ENCODE measurements at regions not wholly inside any gene's neighbourhood (a gene's known extent, or its start where the extent isn't known, plus 50 kb on each side); places are given as distances from the start of the nearest gene placed in this dataset.

GRCh38 chr1:157272264-157272663, 134.1 kb upstream of the ETV3 start:
- in situ Hi-C loops (cut with HindIII; ENCODE audit: low pct_unique_long_range_greater_than_20kb, low sequenced_read_pairs), result no loop called here
- peaks cover 10% of the 10 kb centered on the region for H3K27me3 ChIP-seq (ENCODE audit: control insufficient read depth, insufficient read depth, low read length)
- TF ChIP-seq, protein P1, sequence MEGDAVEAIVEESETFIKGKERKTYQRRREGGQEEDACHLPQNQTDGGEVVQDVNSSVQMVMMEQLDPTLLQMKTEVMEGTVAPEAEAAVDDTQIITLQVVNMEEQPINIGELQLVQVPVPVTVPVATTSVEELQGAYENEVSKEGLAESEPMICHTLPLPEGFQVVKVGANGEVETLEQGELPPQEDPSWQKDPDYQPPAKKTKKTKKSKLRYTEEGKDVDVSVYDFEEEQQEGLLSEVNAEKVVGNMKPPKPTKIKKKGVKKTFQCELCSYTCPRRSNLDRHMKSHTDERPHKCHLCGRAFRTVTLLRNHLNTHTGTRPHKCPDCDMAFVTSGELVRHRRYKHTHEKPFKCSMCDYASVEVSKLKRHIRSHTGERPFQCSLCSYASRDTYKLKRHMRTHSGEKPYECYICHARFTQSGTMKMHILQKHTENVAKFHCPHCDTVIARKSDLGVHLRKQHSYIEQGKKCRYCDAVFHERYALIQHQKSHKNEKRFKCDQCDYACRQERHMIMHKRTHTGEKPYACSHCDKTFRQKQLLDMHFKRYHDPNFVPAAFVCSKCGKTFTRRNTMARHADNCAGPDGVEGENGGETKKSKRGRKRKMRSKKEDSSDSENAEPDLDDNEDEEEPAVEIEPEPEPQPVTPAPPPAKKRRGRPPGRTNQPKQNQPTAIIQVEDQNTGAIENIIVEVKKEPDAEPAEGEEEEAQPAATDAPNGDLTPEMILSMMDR (IDR thresholded peaks at IDR 0.05), result no peak
- TF ChIP-seq POLR2AphosphoS5 (IDR thresholded peaks at IDR 0.05; ENCODE audit: low read depth, low read length) (no peak), REST (IDR thresholded peaks at IDR 0.05; ENCODE audit: insufficient read depth in 1 of 2, low read depth in 2 of 2, low read length in 1 of 2) (no peak), TCF7L2 (IDR thresholded peaks at IDR 0.05; ENCODE audit: low read depth, low read length) (no peak), SIN3A (IDR thresholded peaks at IDR 0.05; ENCODE audit: borderline replicate concordance, insufficient read depth, low read depth, low read length) (no peak)

GRCh38 chr1:157270705-157271274, 132.6 kb upstream of the ETV3 start:
- TF ChIP-seq REST (IDR thresholded peaks at IDR 0.05; ENCODE audit: insufficient read depth in 1 of 2, low read depth in 2 of 2, low read length in 1 of 2), result no peak
- TF ChIP-seq, protein P1 (IDR thresholded peaks at IDR 0.05), result no peak
- H3K9me3 ChIP-seq (ENCODE audit: control insufficient read depth, insufficient read depth, low read depth, low read length), result no peaks in the 10 kb centered on the region
- CTCF ChIA-PET, result no interaction called here
- no peak overlapping the region for H3K27ac ChIP-seq (ENCODE audit: low read length)
- H3K4me1 ChIP-seq (ENCODE audit: control insufficient read depth, insufficient read depth, low read length), result no peaks in the 10 kb centered on the region
- POLR2A ChIA-PET, result no interaction called here
- no peak overlapping the region for H3K4me3 ChIP-seq (ENCODE audit: low read depth in 2 of 2, low read length in 2 of 2)
- intact Hi-C loops (cut with micrococcal nuclease; ENCODE audit: unreplicated experiment), result no loop called here
- ATAC-seq (no peak), DNase-seq (ENCODE audit: low read depth, low spot score) (no peak)
- no peaks in the 10 kb centered on the region for H3K36me3 ChIP-seq (ENCODE audit: control insufficient read depth, insufficient read depth, low read length)
- in situ Hi-C loops (cut with HindIII; ENCODE audit: low pct_unique_long_range_greater_than_20kb, low sequenced_read_pairs), result no loop called here
- H3K27me3 ChIP-seq (ENCODE audit: control insufficient read depth, insufficient read depth, low read length), result peaks cover 12% of the 10 kb centered on the region
- no TSS peak for BruUV-seq (replicated peaks)

More at GRCh38 chr1:157272264-157272663, 134.1 kb upstream of the ETV3 start:
- ATAC-seq (no peak), DNase-seq (ENCODE audit: low read depth, low spot score) (no peak)
- Histone ChIP-seq H3K9me3 (ENCODE audit: control insufficient read depth, insufficient read depth, low read depth, low read length) (no peaks in the 10 kb centered on the region), H3K4me3 (ENCODE audit: low read depth in 2 of 2, low read length in 2 of 2) (no peak overlapping the region), H3K27ac (ENCODE audit: low read length) (no peak overlapping the region), H3K36me3 (ENCODE audit: control insufficient read depth, insufficient read depth, low read length) (no peaks in the 10 kb centered on the region), H3K4me1 (ENCODE audit: control insufficient read depth, insufficient read depth, low read length) (no peaks in the 10 kb centered on the region)
- ChIA-PET CTCF (no interaction called here), POLR2A (no interaction called here)
- BruUV-seq (replicated peaks), result no TSS peak
- intact Hi-C loops (cut with micrococcal nuclease; ENCODE audit: unreplicated experiment), result no loop called here
